ENCODE measurements at regions not wholly inside any gene's neighbourhood (a gene's known extent, or its start where the extent isn't known, plus 50 kb on each side); places are given as distances from the start of the nearest gene placed in this dataset.
"Not testable (repeated sequence)": the region's sequence is repeated elsewhere in the genome, so short reads cannot be mapped to it uniquely, and the experiment has no call there.

DNA sequence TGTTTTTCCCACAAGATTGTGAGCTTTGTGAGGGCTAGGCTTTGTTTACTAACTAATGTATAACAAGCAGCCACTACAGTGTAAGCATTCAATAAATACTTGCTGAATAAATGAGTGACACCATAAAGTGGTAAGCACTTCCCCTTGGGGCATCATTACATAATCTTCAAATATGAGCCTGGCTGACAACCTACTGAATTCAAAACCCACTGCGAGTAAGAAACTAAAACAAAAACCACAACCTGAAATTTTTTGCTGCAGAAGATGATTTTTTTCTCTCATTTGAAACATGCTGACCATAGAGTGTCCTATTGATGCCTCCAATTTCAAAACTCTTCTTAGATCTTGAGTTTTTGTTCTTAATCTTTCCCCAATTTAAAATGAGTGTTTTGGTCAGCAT, 331.3 kb upstream of the CCNG1 start:
- no peaks in the 10 kb centered on the region for H3K27me3 Mint-ChIP-seq
- DNase-seq = no peak
- H3K4me3 Mint-ChIP-seq = no peak overlapping the region
- intact Hi-C loops (cut with micrococcal nuclease) = no loop called here
- H3K9me3 Mint-ChIP-seq = no peaks in the 10 kb centered on the region
- no peak overlapping the region for H3K27ac Mint-ChIP-seq
- no peaks in the 10 kb centered on the region for H3K4me1 Mint-ChIP-seq
- no peaks in the 10 kb centered on the region for H3K36me3 Mint-ChIP-seq (ENCODE audit: low read depth)

DNA sequence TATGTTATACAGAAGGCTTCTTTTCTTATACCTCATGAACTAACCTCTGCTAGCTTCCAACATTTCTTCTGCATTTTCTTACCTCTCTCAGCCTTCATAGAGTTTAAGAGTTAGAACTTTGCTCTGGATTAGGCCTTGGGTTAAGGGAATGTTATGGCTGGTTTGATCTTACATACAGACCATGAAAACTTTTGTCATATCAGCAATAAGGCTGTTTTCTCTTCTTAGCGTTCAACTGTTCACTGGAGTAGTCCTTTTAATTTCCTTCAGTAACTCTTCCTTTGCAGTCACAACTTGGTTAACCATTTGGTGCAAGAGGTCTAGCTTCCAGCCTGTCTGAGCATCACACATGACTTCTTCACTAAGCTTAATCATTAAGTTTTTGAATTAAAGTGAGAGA, 329.0 kb upstream of the CCNG1 start:
- intact Hi-C loops (cut with micrococcal nuclease) = no loop called here
- no peaks in the 10 kb centered on the region for H3K36me3 Mint-ChIP-seq (ENCODE audit: low read depth)
- H3K27ac Mint-ChIP-seq = no peak overlapping the region
- no peaks in the 10 kb centered on the region for H3K4me1 Mint-ChIP-seq
- no peaks in the 10 kb centered on the region for H3K9me3 Mint-ChIP-seq
- H3K27me3 Mint-ChIP-seq = no peaks in the 10 kb centered on the region
- DNase-seq = no peak
- no peak overlapping the region for H3K4me3 Mint-ChIP-seq

DNA sequence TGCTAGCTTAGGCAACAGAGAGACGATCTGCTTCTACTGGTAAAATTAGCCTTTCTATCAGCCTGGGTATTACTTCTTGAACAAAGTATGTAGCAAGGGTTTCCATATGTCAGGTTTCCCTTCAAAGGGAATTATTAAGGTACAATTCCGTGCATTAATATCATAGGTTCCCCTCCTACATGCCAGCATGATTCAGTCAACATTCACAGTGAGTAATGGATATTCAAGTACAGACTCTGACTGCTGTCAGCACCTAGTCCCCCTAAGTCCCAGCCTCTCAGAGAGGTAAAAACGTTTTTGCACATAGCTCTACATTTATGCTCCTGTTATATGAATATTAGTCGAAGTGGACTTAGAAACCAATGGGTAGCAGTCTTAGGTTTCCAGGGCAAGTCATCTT, 322.4 kb upstream of the CCNG1 start:
- H3K36me3 Mint-ChIP-seq (ENCODE audit: low read depth) = no peaks in the 10 kb centered on the region
- H3K27me3 Mint-ChIP-seq = no peaks in the 10 kb centered on the region
- no peak overlapping the region for H3K27ac Mint-ChIP-seq
- peaks cover 3% of the 10 kb centered on the region for H3K9me3 Mint-ChIP-seq
- H3K4me3 Mint-ChIP-seq = no peak overlapping the region
- H3K4me1 Mint-ChIP-seq = no peaks in the 10 kb centered on the region
- DNase-seq = no peak
- intact Hi-C loops (cut with micrococcal nuclease) = no loop called here

DNA sequence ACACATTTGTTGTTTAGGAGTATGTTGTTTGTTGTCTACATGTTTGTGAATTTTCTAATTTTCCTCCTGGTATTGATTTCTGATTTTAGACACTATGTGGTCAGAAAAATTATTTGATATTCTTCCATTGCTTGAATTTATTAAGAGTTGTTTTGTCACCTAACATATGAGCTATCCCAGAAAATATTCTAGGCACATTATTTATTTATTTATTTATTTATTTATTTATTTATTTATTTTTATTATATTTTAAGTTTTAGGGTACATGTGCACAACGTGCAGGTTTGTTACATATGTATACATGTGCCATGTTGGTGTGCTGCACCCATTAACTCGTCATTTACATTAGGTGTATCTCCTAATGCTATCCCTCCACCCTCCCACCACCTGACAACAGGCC, 320.8 kb upstream of the CCNG1 start:
- H3K27ac Mint-ChIP-seq; H3K36me3 Mint-ChIP-seq (ENCODE audit: low read depth); H3K4me3 Mint-ChIP-seq; H3K9me3 Mint-ChIP-seq; DNase-seq; H3K4me1 Mint-ChIP-seq; intact Hi-C loops (cut with micrococcal nuclease); H3K27me3 Mint-ChIP-seq: not testable (repeated sequence)

DNA sequence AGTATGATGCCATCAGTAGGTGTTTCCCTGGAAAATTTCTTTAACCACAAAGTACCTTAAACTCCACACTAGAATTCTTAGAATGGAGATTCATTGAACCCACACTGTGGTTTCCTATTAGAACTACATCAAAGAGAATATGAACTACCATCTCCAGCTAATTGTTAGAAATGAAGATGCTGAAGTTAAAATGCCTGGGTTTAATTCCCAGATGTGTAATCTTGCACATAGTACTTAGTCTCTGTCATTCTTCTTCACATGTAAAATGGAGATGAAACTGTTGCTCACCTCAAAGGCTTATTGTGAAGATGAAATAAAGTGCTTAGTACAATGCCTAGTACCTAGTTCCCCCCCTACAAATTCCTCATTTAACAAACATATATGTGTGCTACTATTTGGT, 303.3 kb upstream of the CCNG1 start:
- intact Hi-C loops (cut with micrococcal nuclease) = no loop called here
- Mint-ChIP-seq H3K27ac (no peak overlapping the region), H3K9me3 (no peaks in the 10 kb centered on the region), H3K36me3 (ENCODE audit: low read depth) (no peaks in the 10 kb centered on the region), H3K4me3 (no peak overlapping the region), H3K27me3 (no peaks in the 10 kb centered on the region), H3K4me1 (no peaks in the 10 kb centered on the region)
- no peak for DNase-seq

DNA sequence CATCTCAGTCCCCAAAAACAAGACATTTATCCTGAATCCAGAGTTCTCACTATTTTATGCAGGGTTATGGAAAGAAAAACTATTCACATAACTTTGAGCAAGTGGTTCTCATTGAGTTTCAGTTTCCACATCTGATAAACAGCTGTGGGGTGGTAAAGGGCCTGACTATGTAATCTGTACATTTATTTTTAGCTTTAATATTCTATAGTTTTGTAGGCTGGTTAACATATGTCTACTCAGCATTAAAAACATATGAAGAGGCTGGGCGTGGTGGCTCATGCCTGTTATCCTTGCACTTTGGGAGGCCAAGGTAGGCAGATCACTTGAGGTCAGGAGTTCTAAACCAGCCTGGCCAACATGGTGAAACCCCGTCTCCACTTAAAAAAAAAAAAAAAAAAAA, 301.5 kb upstream of the CCNG1 start:
- no peak overlapping the region for H3K4me3 Mint-ChIP-seq
- H3K4me1 Mint-ChIP-seq = no peaks in the 10 kb centered on the region
- H3K27ac Mint-ChIP-seq = no peak overlapping the region
- no peaks in the 10 kb centered on the region for H3K36me3 Mint-ChIP-seq (ENCODE audit: low read depth)
- no peaks in the 10 kb centered on the region for H3K9me3 Mint-ChIP-seq
- no peak for DNase-seq
- intact Hi-C loops (cut with micrococcal nuclease) = no loop called here
- H3K27me3 Mint-ChIP-seq = no peaks in the 10 kb centered on the region

DNA sequence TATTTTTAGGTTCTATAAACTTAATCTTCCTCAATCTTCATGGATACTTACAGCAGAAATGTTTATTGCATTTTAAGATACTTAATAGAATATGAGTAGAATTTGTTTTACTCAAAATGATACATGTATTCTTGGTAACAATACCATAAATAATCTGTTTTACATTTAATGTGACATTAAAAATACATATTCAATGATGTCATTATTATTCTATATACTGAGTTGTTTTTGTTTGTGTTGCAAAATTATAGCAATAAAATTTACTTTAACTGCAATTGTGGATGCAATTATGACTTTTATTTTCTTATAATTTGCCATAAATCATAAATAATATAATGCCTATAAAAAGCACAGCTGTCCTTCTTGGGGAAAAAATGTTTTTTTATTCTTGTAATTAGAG, 275.9 kb upstream of the CCNG1 start:
- Mint-ChIP-seq H3K27me3 (no peaks in the 10 kb centered on the region), H3K27ac (no peak overlapping the region), H3K9me3 (peaks cover 2% of the 10 kb centered on the region), H3K36me3 (ENCODE audit: low read depth) (no peaks in the 10 kb centered on the region), H3K4me3 (no peak overlapping the region), H3K4me1 (no peaks in the 10 kb centered on the region)
- DNase-seq = no peak
- intact Hi-C loops (cut with micrococcal nuclease) = no loop called here

DNA sequence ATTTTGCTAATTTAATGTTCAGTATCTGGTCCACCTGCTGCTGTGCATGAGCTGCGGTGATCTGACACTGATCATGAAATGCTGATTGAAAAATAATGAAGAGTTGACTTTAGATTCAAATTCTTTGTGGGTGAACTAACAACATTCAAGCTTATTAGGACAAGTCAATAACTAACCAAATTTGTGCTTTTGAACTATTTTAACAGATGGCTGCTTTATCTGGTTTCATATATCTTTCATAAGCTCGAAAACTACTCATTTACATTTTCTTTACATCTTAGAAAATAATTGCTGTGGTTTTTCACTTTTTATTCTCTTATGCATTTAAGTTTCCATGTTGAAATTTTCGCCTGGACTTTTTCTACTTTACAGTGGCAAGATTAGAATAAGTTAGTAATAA, 274.8 kb upstream of the CCNG1 start:
- Mint-ChIP-seq H3K4me1 (no peaks in the 10 kb centered on the region), H3K27ac (no peak overlapping the region), H3K27me3 (no peaks in the 10 kb centered on the region), H3K4me3 (no peak overlapping the region), H3K36me3 (ENCODE audit: low read depth) (no peaks in the 10 kb centered on the region), H3K9me3 (peaks cover 3% of the 10 kb centered on the region)
- no peak for DNase-seq
- intact Hi-C loops (cut with micrococcal nuclease) = no loop called here

DNA sequence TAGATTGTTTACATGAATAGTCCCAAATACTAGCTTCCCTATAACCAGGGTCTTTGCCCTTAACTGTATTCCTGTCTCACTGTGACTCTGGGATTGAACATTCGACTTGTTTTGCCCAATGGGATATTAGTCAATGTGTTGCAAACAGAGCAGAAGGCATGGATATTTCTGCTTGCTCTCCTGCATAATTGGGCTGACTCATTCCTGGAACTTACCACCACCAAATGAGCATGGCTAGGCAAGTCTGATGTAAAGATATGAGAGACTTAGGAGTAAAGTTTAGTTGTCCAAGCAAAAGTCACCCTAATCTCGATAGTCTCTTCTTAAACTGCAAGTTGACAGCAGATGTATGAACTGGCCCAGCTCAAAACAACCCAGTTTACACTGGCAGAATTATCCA, 273.5 kb upstream of the CCNG1 start:
- Mint-ChIP-seq H3K27ac (no peak overlapping the region), H3K27me3 (no peaks in the 10 kb centered on the region), H3K4me1 (no peaks in the 10 kb centered on the region), H3K9me3 (peaks cover 6% of the 10 kb centered on the region), H3K4me3 (no peak overlapping the region), H3K36me3 (ENCODE audit: low read depth) (no peaks in the 10 kb centered on the region)
- DNase-seq = no peak
- intact Hi-C loops (cut with micrococcal nuclease) = no loop called here

DNA sequence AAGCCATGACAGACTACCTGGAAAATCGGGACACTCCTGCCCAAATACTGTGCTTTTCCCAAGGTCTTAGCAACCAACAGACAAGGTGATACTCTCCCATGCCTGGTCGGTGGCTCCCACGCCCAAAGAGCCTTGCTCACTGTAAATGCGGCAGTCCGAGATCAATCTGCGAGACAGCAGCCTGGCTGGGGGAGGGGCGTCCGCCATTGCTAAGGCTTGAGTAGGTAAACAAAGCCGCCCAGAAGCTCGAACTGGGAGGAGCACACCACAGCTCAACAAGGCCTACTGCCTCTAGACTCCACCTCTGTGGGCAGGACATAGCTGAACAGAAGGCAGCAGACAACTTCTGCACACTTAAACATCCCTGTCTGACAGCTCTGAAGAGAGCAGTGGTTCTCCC, 272.1 kb upstream of the CCNG1 start:
- H3K27ac Mint-ChIP-seq = no peak overlapping the region
- no peaks in the 10 kb centered on the region for H3K27me3 Mint-ChIP-seq
- H3K4me3 Mint-ChIP-seq = no peak overlapping the region
- H3K4me1 Mint-ChIP-seq = no peaks in the 10 kb centered on the region
- peaks cover 6% of the 10 kb centered on the region for H3K9me3 Mint-ChIP-seq
- no peaks in the 10 kb centered on the region for H3K36me3 Mint-ChIP-seq (ENCODE audit: low read depth)
- intact Hi-C loops (cut with micrococcal nuclease) = no loop called here
- DNase-seq = no peak

DNA sequence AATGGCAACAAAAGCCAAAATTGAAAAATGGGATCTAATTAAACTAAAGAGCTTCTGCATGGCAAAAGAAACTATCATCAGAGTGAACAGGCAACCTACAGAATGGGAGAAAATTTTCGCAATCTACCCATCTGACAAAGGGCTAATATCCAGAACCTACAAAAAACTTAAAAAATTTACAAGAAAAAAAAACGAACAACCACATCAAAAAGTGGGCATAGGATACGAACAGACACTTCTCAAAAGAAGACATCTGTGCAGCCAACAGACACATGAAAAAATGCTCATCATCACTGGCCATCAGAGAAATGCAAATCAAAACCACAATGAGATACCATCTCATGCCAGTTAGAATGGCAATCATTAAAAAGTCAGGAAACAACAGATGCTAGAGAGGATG, 267.2 kb upstream of the CCNG1 start:
- H3K27me3 Mint-ChIP-seq; H3K27ac Mint-ChIP-seq; H3K9me3 Mint-ChIP-seq; H3K36me3 Mint-ChIP-seq (ENCODE audit: low read depth); intact Hi-C loops (cut with micrococcal nuclease); DNase-seq; H3K4me3 Mint-ChIP-seq; H3K4me1 Mint-ChIP-seq: not testable (repeated sequence)

DNA sequence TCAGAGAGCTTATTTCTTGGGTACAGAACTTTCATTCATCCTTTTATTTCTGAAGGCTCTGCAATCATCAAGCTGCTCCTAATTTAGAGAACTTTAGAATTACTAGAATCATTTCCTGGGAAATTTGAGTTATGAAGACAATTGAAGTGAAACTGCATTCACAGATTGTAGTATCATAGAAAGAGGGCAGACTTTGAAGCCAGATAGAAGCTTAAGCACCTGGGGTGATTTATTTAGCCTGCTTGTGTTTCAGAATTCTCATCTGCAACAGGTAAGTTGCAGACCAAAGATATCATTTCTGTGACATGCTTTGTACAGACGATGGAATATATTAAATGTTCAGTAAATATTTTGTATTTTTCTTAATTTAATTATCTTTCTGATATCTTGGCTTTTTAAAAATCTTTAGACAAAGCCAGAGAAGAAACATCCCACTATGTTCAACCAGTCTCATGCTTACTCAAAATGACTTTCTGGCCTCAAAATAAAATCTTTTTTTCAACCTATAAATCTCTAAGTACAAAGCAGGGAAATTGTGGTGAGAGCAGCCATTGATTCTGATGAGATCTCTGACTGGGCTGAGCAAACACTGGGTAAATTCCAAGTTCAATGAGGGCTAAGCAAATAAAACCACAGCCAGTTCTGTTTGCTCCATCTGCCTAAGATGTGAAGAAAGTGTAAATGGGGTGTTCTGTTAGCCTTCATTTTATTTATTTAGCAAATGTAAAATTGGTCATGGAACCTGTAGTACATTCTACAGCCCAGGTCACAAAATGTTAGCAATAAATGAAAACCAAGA, 264.7 kb upstream of the CCNG1 start:
- DNase-seq = no peak
- no peak overlapping the region for H3K4me3 Mint-ChIP-seq
- peaks cover 3% of the 10 kb centered on the region for H3K9me3 Mint-ChIP-seq
- H3K4me1 Mint-ChIP-seq = no peaks in the 10 kb centered on the region
- intact Hi-C loops (cut with micrococcal nuclease) = no loop called here
- H3K27ac Mint-ChIP-seq = no peak overlapping the region
- no peaks in the 10 kb centered on the region for H3K27me3 Mint-ChIP-seq
- H3K36me3 Mint-ChIP-seq (ENCODE audit: low read depth) = no peaks in the 10 kb centered on the region

DNA sequence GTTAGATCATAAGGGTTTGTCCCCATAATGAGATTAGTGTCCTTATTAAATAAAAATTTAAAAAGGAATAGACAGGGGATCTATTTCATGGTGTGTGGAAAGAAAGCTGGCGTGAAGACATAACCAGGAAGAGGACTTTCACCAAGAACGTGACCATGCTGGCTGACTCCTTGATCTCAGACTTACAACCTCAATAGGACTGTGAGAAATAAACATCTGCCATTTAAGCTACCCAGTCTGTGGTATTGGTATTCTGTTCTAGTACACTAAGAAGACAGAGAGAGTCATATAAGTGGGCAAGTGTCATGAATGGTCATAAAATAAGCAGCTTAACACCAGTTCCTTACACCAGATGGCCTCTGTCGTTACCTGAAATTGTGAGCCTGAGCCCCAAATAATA, 259.4 kb upstream of the CCNG1 start:
- Mint-ChIP-seq H3K4me3 (no peak overlapping the region), H3K9me3 (no peaks in the 10 kb centered on the region), H3K27me3 (no peaks in the 10 kb centered on the region), H3K4me1 (no peaks in the 10 kb centered on the region), H3K27ac (no peak overlapping the region), H3K36me3 (ENCODE audit: low read depth) (no peaks in the 10 kb centered on the region)
- no peak for DNase-seq
- intact Hi-C loops (cut with micrococcal nuclease) = no loop called here

DNA sequence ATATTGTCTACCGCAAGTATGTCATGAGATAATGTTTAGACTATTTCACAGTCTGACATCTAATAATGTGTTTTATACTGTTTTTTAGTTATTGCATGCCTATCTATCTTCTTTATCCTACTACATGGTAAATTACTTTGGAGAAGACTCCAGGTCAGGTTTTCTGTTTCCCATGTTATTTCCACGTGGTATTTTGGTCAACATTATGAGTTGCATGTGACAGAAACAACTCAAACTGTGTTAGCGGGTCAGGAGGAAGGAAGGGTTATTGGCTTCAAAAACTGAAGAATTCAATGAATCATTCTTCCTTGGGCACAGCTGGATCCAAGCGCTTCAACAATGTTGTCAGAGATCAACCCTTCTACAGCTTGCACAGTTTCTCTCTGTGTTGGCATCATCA, 252.1 kb upstream of the CCNG1 start:
- Mint-ChIP-seq H3K9me3 (no peaks in the 10 kb centered on the region), H3K27ac (no peak overlapping the region), H3K27me3 (no peaks in the 10 kb centered on the region), H3K36me3 (ENCODE audit: low read depth) (no peaks in the 10 kb centered on the region), H3K4me1 (no peaks in the 10 kb centered on the region), H3K4me3 (no peak overlapping the region)
- no peak for DNase-seq
- intact Hi-C loops (cut with micrococcal nuclease) = no loop called here

DNA sequence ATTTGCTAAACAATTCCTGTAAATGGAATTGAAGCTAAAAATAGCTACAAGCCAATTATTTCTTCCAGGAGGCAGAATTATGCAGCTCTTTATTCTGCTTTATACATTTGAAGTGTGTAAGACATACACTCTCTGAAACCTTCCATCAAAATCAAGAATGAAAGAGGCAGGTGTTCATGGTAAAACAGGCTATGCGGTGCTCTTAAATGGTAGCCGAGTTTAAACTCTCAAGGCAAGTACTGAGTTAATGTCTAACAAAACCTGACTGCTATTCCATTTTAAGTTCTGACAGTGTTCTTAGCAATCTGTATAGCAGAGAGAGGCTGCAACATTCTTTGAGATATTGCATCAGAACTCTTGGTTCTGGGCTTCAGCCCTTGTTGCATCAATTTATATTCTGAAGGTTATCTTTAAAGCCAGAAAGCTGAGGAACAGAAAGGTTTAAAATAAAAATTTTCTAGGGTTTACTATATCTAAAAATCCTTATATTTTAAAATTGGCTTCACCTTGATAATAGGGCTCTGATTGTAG, 248.3 kb upstream of the CCNG1 start:
- intact Hi-C loops (cut with micrococcal nuclease) = no loop called here
- Mint-ChIP-seq H3K27me3 (no peaks in the 10 kb centered on the region), H3K9me3 (no peaks in the 10 kb centered on the region), H3K4me1 (no peaks in the 10 kb centered on the region), H3K27ac (no peak overlapping the region), H3K36me3 (ENCODE audit: low read depth) (no peaks in the 10 kb centered on the region), H3K4me3 (no peak overlapping the region)
- DNase-seq = no peak
